HepG2 (cell line): ENCODE measurements at regions not wholly inside any gene's neighbourhood (a gene's known extent, or its start where the extent isn't known, plus 50 kb on each side); places are given as distances from the start of the nearest gene placed in this dataset.

Source experiments
- ATAC-seq: fragments of 200-7000 bp; cut with Tn5 transposase; 3 replicates; pipeline ENCODE4 v1.9.1; 2020; ENCODE audit warnings: mild to moderate bottlenecking, moderate library complexity
- BruUV-seq: library from RNA; stranded (reverse); fragments of 400-500 nt; replicated peaks from 2 replicates; lab custom pipeline; 2021; lab: Mats Ljungman, UMichigan
- CTCF ChIA-PET: fragments of 300-600 bp; formaldehyde crosslinking; extraction: SDS; loops from one replicate; lab custom pipeline; 2021; ENCODE audit warnings: low total read pairs, inconsistent platforms, low intra/inter-chr PET ratio; lab: Yijun Ruan, JAX
- POLR2A ChIA-PET: fragments of 350-600 bp; sonication (Branson Sonifier 250); formaldehyde crosslinking; loops from one replicate; lab custom pipeline; 2020; ENCODE audit warnings: antibody characterized with exemption, inconsistent platforms; lab: Yijun Ruan, JAX
- DNase-seq: peaks from one replicate; pipeline ENCODE4 v3.0.0-alpha.2; 2015; ENCODE audit warnings: low spot score
- FAIRE-seq: peaks from 3 replicates; lab custom pipeline; 2011; peaks lifted over from hg19 to GRCh38; lab: Jason Lieb, UNC
- H2AFZ ChIP-seq: one replicate; pipeline ENCODE4 v1.6.1; 2011; ENCODE audit warnings: low read length, inconsistent platforms
- H3K27ac ChIP-seq: fragments of 300-600 bp; 3 replicates; pipeline ENCODE4 v1.8.0; 2011; ENCODE audit warnings: mixed run types, mild to moderate bottlenecking, mixed read lengths, low read length, inconsistent platforms; ENCODE audit not compliant: insufficient read depth; ENCODE audit errors: extremely low read length
- H3K27me3 ChIP-seq, 2 experiments: fragments of 200-600 bp in 1 of 2; 2 replicates in 1 of 2; 3 replicates in 1 of 2; pipeline versions ENCODE4 v1.6.0 to v1.8.0; 2011; ENCODE audit warnings: low read length in 2 of 2, mild to moderate bottlenecking in 2 of 2, moderate library complexity in 2 of 2, inconsistent platforms in 1 of 2; ENCODE audit not compliant: insufficient read depth in 2 of 2, control insufficient read depth in 1 of 2
- H3K36me3 ChIP-seq, 2 experiments: fragments of 200-600 bp in 1 of 2; replicated peaks in 1 of 2; 2 replicates in 1 of 2; 3 replicates in 1 of 2; pipeline versions ENCODE4 v1.5.1 to v1.8.0; 2011; ENCODE audit warnings: low read length in 2 of 2, inconsistent platforms in 1 of 2; ENCODE audit not compliant: insufficient read depth in 2 of 2, control insufficient read depth in 1 of 2
- H3K4me1 ChIP-seq: 2 replicates; pipeline ENCODE4 v1.5.1; 2012; ENCODE audit warnings: low read length, inconsistent platforms; ENCODE audit not compliant: insufficient read depth
- H3K4me2 ChIP-seq: 2 replicates; pipeline ENCODE4 v1.6.0; 2011; ENCODE audit warnings: low read depth, low read length, inconsistent platforms
- H3K4me3 ChIP-seq, 3 experiments: fragments of 200-600 bp in 1 of 3; sonication (generic), shearing (Covaris generic) in 1 of 3; replicated peaks in 1 of 3; 2 replicates each; pipeline ENCODE4 v1.5.1; 2011 to 2016; ENCODE audit warnings: low read length in 3 of 3, inconsistent platforms in 2 of 3, low read depth in 2 of 3, mild to moderate bottlenecking in 2 of 3, control low read depth in 1 of 3, mixed read lengths in 1 of 3; ENCODE audit not compliant: insufficient read depth in 1 of 3
- H3K79me2 ChIP-seq: one replicate; pipeline ENCODE4 v1.6.1; 2011; ENCODE audit warnings: low read length, inconsistent platforms; ENCODE audit not compliant: insufficient read depth
- H3K9ac ChIP-seq: 2 replicates; pipeline ENCODE4 v1.6.0; 2011; ENCODE audit warnings: mild to moderate bottlenecking, low read depth, low read length, inconsistent platforms; ENCODE audit not compliant: insufficient read depth
- H3K9me3 ChIP-seq: 2 replicates; pipeline ENCODE4 v1.5.1; 2012; ENCODE audit warnings: mild to moderate bottlenecking, low read length
- H4K20me1 ChIP-seq: 2 replicates; pipeline ENCODE4 v1.6.0; 2011; ENCODE audit warnings: inconsistent platforms, mild to moderate bottlenecking, low read length, moderate library complexity; ENCODE audit not compliant: insufficient read depth
- NFE2L1 ChIP-seq: sonication (generic); formaldehyde crosslinking; IDR thresholded peaks from 2 replicates; pipeline ENCODE4 v1.4.0; 2020; ENCODE audit warnings: missing genetic modification reagents, mild to moderate bottlenecking, borderline replicate concordance
- PAF1 ChIP-seq: IDR thresholded peaks from 2 replicates; pipeline ENCODE4 v1.6.1; 2016; ENCODE audit warnings: missing genetic modification reagents, missing compliant biosample characterization
- RBFOX2 ChIP-seq: fragments of 200-400 bp; formaldehyde crosslinking; IDR thresholded peaks from 2 replicates; pipeline ENCODE4 v1.6.1; 2017; ENCODE audit warnings: low read depth, mild to moderate bottlenecking, low read length
- SNRNP70 ChIP-seq: fragments of 200-400 bp; formaldehyde crosslinking; IDR thresholded peaks from 2 replicates; pipeline ENCODE4 v1.6.1; 2017; ENCODE audit warnings: mild to moderate bottlenecking, low read depth, low read length, moderate library complexity
- ZEB1 ChIP-seq: IDR thresholded peaks from 2 replicates; pipeline ENCODE4 v1.6.1; 2012; ENCODE audit warnings: mild to moderate bottlenecking, low read depth, inconsistent platforms; ENCODE audit not compliant: insufficient replicate concordance
- ZMAT3 ChIP-seq: sonication (generic); formaldehyde crosslinking; conservative IDR thresholded peaks from 2 replicates; pipeline ENCODE4 v1.7.0; 2021; ENCODE audit warnings: missing genetic modification reagents
- ZNF432 ChIP-seq: sonication (generic); formaldehyde crosslinking; IDR thresholded peaks from 2 replicates; pipeline ENCODE4 v1.5.0; 2020; ENCODE audit warnings: missing genetic modification reagents, mild to moderate bottlenecking, borderline replicate concordance
- ZNF530 ChIP-seq: sonication (generic); formaldehyde crosslinking; IDR thresholded peaks from 2 replicates; pipeline ENCODE4 v1.5.0; 2020; ENCODE audit warnings: low read depth, mild to moderate bottlenecking, missing genetic modification reagents
- ZNF713 ChIP-seq: sonication (generic); formaldehyde crosslinking; IDR thresholded peaks from 2 replicates; pipeline ENCODE4 v1.4.0; 2020; ENCODE audit warnings: mild to moderate bottlenecking, missing genetic modification reagents
- WGBS: methylation state at CpG from one replicate; pipeline ENCODE4 v1.1.6; 2017; ENCODE audit warnings: low lambda C conversion rate; 5-methylcytosine and 5-hydroxymethylcytosine counted together
- in situ Hi-C: cut with HindIII; loops from 2 replicates; pipeline ENCODE4 v1.10.0; 2017; ENCODE audit warnings: low pct_unique_long_range_greater_than_20kb; ENCODE audit not compliant: extremely low pct_ligation_motif_present
- intact Hi-C: fragments of 100-400 bp; cut with micrococcal nuclease; formaldehyde crosslinking; loops from one replicate; pipeline ENCODE4 v1.10.0; 2022; ENCODE audit not compliant: unreplicated experiment
- TF ChIP-seq, protein P1 (sequence below): IDR thresholded peaks from 2 replicates; pipeline ENCODE4 v1.6.1; 2016; ENCODE audit warnings: missing biosample characterization, missing genetic modification reagents, low read depth
- TF ChIP-seq, protein P2 (sequence below): sonication (generic); formaldehyde crosslinking; IDR thresholded peaks from 2 replicates; pipeline ENCODE4 v1.5.1; 2020; ENCODE audit warnings: mild to moderate bottlenecking, missing genetic modification reagents, borderline replicate concordance

DNA sequence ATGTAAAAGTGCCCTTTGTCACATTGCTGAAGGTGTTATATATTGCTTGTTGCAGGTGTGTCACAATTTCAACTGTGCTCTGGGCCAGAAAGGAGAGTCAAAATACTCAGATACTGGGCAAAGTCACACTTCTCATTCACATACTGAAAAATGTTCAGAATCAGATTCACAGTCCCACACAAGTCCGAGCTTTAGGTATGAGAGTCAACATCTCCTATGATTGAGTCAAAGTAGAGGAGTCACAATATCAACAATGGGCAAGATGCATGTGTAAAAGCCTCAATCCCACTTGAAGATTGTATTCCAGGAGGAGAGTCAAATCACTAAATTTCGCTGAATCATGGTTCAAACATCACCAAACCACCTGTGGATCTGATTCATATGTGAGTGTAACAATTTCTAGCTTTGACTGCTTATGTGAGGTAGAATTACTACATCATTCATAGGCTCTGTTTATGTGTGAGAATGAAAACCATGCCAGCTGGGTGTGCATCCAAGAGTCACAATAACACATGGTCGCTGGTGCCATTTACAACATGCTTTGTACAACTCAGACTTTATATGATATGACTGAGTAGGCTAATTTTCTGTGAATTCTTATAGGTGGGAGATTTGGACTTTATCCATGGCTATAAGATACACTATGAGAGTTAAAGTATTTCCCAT, 1039.8 kb upstream of the AMELY start (continued):
- TF ChIP-seq, protein P1, sequence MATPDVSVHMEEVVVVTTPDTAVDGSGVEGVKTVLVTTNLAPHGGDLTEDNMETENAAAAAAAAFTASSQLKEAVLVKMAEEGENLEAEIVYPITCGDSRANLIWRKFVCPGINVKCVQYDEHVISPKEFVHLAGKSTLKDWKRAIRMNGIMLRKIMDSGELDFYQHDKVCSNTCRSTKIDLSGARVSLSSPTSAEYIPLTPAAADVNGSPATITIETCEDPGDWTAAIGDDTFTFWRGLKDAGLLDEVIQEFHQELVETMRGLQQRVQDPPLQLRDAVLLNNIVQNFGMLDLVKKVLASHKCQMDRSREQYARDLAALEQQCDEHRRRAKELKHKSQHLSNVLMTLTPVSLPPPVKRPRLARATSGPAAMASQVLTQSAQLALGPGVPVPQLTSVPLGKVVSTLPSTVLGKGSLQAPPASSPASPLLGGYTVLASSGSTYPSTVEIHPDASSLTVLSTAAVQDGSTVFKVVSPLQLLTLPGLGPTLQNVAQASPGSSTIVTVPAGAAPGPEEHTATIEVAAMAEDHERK (CRISPR knock-in tag) = no peak
- TF ChIP-seq ZNF432 (CRISPR knock-in tag) = no peak

DNA sequence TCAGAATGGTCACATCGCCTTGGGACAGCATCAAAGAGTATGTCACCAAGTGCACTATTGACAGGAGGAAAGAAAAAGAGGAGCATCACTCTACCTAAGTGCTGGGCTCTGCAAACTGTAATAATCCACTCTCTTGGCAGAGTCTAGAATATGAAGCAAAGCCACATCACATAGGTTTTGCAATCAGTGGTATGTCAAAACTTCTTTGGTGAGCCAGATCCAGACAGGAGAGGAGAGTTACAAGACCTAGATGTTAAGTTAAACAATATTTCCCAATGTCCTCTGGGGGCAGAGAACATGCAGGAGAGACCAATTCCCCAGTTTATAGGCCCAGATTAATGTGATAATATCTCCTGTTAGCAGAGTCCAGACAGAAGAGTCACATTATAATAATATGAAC, 1032.6 kb upstream of the AMELY start:
- no TSS peak for BruUV-seq
- no peak overlapping the region for H3K4me2 ChIP-seq
- no peaks in the 10 kb centered on the region for H3K79me2 ChIP-seq
- CTCF ChIA-PET = no interaction called here
- no peaks in the 10 kb centered on the region for H3K9me3 ChIP-seq
- in situ Hi-C loops = loop anchor here (25.0 kb wide), 1 partner anchor 107 kb away; no protein-coding TSS in a partner anchor
- no peak for TF ChIP-seq ZEB1
- no peak for TF ChIP-seq ZNF713 (CRISPR knock-in tag)
- no peak for TF ChIP-seq PAF1 (CRISPR knock-in tag)
- TF ChIP-seq ZMAT3 = no peak
- no peak for TF ChIP-seq ZNF530 (CRISPR knock-in tag)
- TF ChIP-seq, protein P2, sequence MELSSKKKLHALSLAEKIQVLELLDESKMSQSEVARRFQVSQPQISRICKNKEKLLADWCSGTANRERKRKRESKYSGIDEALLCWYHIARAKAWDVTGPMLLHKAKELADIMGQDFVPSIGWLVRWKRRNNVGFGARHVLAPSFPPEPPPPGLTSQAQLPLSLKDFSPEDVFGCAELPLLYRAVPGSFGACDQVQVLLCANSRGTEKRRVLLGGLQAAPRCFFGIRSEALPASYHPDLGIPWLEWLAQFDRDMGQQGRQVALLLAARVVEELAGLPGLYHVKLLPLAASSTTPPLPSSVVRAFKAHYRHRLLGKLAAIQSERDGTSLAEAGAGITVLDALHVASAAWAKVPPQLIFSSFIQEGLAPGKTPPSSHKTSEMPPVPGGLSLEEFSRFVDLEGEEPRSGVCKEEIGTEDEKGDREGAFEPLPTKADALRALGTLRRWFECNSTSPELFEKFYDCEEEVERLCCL (CRISPR knock-in tag) = no peak
- TF ChIP-seq RBFOX2 = no peak
- no peak for TF ChIP-seq SNRNP70
- no peak for TF ChIP-seq NFE2L1 (CRISPR knock-in tag)
- TF ChIP-seq, all 625 proteins: peak for 0
- Histone ChIP-seq H3K4me3 (no peak overlapping the region), H3K27me3 (no peaks in the 10 kb centered on the region), H3K27ac (no peak overlapping the region), H3K4me1 (no peaks in the 10 kb centered on the region), H4K20me1 (no peaks in the 10 kb centered on the region), H2AFZ (no peak overlapping the region), H3K9ac (no peak overlapping the region), H3K36me3 (no peaks in the 10 kb centered on the region)
- intact Hi-C loops = no loop called here
- no peak for DNase-seq
- POLR2A ChIA-PET = no interaction called here
- no CpG with 5 or more reads among the region's 1 CpG for WGBS
- no peak for FAIRE-seq
- ATAC-seq = no peak
